HG03095 (cell line): ENCODE measurements at regions not wholly inside any gene's neighbourhood (a gene's known extent, or its start where the extent isn't known, plus 50 kb on each side); places are given as distances from the start of the nearest gene placed in this dataset.

ENCODE experiments used
- ATAC-seq: cut with Tn5 transposase; IDR thresholded peaks from one replicate; pipeline ENCODE4 v1.9.1; 2021; ENCODE audit warnings: moderate library complexity; ENCODE audit not compliant: unreplicated experiment

GRCh38 chr1:208298593-208299269, 54.5 kb upstream of the PLXNA2 start:
- no peak for ATAC-seq

DNA sequence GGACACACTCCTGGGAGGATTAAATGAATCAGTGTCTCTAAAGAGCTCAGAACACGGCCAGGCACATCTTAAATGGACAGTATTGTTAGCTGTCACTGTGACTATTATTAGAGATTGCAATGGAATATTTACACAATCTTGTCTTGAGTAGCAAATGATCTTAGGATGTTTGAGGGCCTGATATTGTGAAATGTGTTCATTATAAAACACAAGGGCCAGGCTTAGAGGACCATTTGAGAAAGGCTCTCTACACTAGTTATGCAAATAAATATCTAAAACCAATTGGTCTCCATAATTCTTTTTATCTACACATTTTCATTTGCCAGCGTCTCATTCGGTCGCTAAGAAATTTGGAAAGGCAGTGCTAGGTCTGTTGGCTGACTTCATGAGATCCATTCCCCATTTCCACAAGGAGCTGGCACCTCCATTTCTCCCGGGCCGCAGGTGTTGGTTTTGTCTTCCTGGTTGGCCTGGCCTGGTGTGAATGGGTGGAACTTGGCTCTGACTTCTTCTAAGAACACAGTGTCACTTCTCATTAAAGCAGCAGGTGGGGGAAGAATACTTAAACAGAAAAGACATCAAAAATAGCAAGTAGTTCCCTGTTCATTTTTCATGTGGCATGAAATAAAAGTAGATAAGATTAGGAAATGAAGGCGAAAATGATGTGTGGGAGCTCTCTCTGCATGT, 56.0 kb upstream of the PLXNA2 start:
- ATAC-seq: no peak

DNA sequence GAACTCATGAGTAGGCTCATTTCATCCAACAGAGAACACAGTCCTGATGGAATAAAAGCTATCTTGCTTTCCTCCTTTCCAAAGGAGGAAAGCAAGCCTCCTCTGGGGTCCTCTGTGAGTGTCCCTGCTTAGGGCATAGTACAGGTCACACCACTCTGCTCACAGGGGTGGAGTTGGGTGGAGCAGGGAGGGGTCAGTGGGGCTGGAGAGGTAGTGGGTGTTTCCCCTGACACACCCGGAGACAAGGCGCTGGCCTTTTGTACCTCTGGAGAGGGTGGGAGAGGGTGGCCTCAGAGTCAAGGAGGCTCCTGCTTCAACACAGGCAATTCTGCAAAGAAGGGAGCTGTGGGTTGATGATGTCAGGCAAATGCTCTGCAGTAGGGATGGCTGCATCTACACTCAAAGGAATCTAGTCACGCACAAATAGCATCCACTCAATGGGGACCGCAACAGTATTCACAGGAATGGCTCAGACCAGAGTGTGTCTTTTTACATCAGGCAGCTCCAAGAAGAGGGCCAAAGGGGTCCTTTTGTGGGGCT, 58.6 kb upstream of the PLXNA2 start:
- ATAC-seq: no peak

DNA sequence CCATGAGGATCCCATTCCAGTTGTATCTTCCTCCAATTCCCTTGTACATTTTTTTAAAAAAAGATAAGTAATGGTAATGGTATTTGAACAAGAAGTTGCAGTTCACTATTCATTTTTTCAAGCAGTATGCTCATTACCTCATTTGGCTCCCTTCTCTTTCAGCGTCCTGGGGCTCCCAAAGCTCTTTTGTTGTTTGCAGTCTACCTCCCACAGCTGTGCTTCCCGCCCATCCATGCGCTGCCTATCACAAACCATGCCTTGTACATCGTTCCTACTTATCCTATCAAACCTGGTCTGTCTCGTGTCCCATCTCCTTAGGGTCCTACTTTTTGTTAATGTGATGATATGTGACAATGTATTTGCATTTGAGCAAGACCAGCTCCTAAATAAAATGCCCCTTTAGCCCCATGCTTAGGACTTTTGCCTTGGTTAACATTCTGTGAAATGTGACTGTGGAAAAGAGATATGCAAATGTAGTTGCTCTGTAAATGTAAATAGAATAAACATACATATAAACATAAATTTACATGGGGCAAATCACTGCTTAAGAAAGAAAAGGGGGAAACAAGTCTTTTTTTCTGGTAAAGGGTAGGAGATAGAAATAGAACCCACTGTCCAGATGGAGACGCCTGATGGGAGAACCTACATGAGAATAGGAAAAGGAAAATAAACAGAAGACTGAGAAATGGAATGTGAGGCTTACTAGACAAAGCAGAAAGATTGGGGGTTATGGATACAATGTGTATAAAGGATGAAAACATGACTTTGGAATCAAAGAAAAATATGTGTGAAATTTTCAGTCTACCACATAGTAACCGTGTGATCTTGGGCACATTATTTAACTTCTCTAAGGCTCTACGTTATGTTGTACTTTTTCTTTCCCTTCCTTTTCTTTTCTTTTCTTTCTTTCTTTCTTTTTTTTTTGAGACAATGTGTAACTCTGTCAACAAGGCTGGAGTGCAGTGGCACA, 59.8 kb upstream of the PLXNA2 start:
- ATAC-seq: no peak

GRCh38 chr1:208308221-208308620, 64.0 kb upstream of the PLXNA2 start:
- no peak for ATAC-seq

- ATAC-seq: no peak
These were observed 65.6 kb upstream of the PLXNA2 start for GRCh38 chr1:208309771-208310170.

GRCh38 chr1:208312706-208313105, 68.5 kb upstream of the PLXNA2 start:
- ATAC-seq: no peak

DNA sequence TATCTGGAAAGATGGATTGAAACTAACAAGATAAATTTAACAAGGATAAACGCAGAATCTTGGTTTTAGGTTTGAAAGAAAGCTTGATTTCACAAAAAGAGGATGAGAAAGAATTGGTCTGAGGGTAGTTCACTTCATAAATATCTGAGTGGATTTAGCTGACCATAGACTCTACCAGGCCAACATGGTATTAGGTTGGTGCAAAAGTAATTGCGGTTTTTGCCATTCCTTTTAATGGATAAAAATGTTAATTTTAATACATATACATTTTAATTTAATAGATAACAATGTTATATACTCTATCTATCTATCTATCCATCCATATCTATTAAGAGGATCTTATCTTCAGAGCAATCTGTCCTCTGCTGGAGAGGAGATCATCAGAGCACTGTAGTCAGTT, 70.2 kb upstream of the PLXNA2 start:
- ATAC-seq: no peak

DNA sequence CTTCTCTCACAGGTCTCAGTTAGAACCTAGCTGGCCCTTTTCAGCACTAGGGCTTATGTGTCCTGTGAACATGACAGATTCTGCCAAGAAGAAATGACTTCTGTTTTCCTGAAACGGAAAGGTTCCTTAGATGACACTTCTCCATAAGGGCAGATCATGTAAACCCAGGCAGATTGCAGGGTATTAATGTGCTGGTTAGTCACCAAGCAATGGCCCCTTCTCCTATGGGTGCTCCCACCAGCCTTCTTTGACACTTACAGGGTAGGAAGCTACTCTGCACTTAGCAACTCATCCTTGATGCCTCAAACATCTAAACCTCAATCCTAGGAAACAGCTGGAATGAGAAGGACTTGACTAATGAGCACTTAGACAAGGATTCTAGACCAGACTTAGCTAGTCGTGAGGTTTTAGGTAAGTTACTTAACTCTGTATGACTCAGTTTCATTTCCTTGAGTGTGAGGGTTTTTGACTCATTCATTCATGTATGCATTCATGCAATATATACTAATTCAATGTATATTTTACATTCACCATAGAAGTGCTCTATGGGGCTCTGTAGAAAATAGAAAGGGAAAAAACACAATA, 74.1 kb upstream of the PLXNA2 start:
- no peak for ATAC-seq

DNA sequence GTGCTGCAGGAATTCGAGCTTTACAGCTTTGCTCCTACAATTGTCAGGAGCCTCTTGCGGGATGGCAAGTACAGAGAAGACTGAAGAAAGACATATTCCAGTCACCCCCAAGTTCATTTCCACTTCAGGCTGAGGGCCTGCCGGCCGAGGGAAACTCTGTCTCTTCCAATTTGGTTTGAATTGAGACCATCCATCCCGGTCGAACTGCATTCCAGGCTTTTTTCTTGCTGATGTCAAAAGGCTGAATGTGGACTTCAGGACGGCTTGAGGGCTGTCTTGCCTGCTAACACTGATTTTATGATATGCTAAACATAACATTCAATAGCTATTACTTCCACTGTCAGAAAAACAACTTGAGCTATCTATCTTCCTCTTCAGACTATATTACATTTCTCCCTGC, 79.8 kb upstream of the PLXNA2 start:
- ATAC-seq: no peak

GRCh38 chr1:208326033-208326432, 81.8 kb upstream of the PLXNA2 start:
- ATAC-seq: no peak

DNA sequence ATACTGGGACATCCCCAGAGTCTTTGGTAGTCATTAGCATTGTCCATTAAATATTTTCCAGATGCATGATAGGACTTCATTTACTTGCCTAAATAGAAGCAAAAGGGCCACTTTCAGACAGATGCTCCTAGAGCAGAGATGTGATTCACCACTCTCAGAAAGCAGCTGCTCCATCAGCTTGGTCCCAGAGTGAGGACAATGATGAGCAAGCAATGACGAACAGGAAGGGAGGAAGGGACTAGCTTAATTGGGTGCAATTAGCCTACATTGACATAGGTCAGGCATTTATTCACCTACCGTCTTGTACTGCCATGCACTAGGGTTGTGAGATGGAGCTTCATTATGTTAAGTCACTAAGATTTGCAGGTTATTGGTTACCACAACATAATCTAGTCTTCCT, 85.1 kb upstream of the PLXNA2 start:
- ATAC-seq: no peak

DNA sequence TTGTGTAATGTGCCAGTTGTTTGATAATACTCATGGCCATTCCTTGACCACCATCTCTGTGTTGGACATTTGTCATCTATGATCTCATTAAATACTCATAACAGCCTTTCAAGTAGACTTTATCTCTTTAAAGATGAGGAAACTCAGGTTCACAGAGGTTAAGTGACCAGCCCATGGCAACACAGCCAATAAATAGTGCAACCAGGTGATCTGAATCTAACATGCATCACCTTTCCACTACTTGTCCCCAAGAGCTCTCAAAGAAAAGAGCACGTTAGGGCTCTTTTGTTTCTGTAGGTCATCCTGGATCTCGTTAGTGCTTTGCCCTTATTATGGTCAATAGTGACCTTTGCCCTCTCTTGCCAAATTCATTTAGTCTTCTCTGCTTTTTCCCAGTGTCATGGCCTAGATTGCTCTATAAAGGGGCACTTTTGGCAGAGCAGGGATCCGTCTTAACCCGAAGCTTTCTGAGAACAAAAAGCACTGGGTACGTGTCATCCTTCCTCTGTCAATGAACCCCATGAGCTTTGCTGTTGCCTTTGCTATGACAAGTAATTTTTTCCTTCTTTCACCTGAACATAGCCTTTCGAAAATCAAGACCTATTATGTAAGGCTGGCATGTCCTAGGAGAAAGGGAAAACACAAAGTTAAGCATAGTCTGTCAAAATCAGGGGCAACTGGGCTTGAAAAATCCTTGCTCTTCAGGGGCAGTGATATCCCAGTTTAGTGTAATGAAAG, 88.0 kb upstream of the PLXNA2 start:
- no peak for ATAC-seq

- no peak for ATAC-seq
These were observed 88.6 kb upstream of the PLXNA2 start for GRCh38 chr1:208332774-208333126.

GRCh38 chr1:208333676-208334075, 89.5 kb upstream of the PLXNA2 start:
- ATAC-seq: no peak

GRCh38 chr1:208335371-208336136, 91.4 kb upstream of the PLXNA2 start:
- ATAC-seq: no peak

DNA sequence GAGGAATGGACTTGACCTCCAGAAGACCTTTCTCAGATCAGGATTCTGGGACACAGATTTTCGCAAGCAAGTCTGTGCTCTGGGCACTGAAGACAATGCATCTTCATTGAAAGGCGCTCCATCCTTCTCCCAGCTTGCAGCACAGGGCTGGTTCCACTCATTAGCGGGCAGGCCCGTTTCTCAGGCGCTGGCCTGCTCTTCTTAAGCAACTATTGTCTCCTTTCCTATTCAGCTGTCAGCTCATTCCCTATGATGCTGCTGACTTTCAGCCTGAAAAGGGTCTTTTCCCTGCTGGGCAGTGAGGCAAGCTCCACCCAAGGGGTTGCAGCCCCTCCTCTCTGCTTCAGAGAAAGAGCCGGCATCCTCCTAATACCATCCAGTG, 91.9 kb upstream of the PLXNA2 start:
- ATAC-seq: no peak

DNA sequence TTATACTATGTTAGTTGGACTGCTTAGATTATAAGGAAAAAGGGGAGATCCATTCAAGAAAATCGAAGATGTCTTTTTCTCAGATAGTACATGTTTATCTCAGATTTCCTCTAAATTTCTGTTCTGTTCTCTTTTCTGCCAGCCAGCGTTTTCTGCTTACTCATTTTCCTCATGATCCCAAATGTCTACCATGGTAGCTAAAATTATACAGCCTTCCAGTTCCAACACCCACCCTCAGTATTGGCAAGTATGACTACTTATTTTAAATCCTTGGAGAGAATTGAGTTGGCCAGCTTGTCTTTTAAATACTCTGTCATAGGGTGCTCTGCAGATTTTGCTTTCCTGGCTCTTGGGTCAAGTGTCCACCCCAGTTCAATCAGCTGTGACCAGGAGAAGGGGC, 95.7 kb upstream of the PLXNA2 start:
- no peak for ATAC-seq

DNA sequence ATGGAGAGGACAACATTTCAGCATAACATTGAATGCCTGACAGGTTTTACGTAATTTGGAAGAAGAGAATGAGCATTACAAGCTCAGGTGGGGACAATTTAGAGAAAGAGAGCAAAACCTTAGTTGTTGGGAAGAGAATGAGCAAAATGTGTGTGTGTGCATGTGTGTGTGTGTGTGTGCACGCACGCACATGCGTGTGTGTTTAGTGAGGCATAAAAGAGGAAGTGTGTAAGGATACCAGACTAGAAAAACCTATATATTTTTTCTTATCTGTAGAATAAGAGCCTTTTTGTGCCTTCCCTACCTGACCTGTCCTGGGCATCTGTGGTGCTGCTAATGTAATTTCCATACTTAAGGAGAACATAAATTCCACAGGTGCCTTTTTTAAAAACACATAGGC, 99.0 kb upstream of the PLXNA2 start:
- ATAC-seq: no peak
